Left kidney (tissue), 1 donor: ENCODE measurements at regions not wholly inside any gene's neighbourhood (a gene's known extent, or its start where the extent isn't known, plus 50 kb on each side); places are given as distances from the start of the nearest gene placed in this dataset.

Experiments
- DNase-seq: peaks from one replicate; pipeline ENCODE4 v3.0.0-alpha.2; 2013

GRCh38 chr2:117071556-117072102 is 742.9 kb upstream of the DDX18 start:
- no peak for DNase-seq

GRCh38 chr2:117074756-117075155 is 739.7 kb upstream of the DDX18 start:
- no peak for DNase-seq

GRCh38 chr2:117085256-117085655 is 729.2 kb upstream of the DDX18 start:
- DNase-seq = no peak

GRCh38 chr2:117085737-117086136 is 728.8 kb upstream of the DDX18 start:
- DNase-seq = no peak

GRCh38 chr2:117086174-117086942 is 728.1 kb upstream of the DDX18 start:
- DNase-seq = no peak

- DNase-seq = no peak
These were observed 727.6 kb upstream of the DDX18 start for GRCh38 chr2:117086943-117087250.

- no peak for DNase-seq
These were observed 726.8 kb upstream of the DDX18 start for GRCh38 chr2:117087535-117088291.

- DNase-seq = no peak
These were observed 723.3 kb upstream of the DDX18 start for GRCh38 chr2:117091041-117091837.

GRCh38 chr2:117101613-117102012 is 712.9 kb upstream of the DDX18 start:
- no peak for DNase-seq

GRCh38 chr2:117108741-117109267 is 705.7 kb upstream of the DDX18 start:
- DNase-seq = no peak

GRCh38 chr2:117118994-117119393 is 695.5 kb upstream of the DDX18 start:
- DNase-seq = no peak

- no peak for DNase-seq
These were observed 691.1 kb upstream of the DDX18 start for GRCh38 chr2:117123362-117123761.

- DNase-seq = no peak
These were observed 687.8 kb upstream of the DDX18 start for GRCh38 chr2:117126656-117127055.

GRCh38 chr2:117127680-117128079 is 686.8 kb upstream of the DDX18 start:
- DNase-seq = peak; percentile 18

- no peak for DNase-seq
These were observed 686.0 kb upstream of the DDX18 start for GRCh38 chr2:117128461-117128860.

GRCh38 chr2:117137371-117137770 is 677.1 kb upstream of the DDX18 start:
- no peak for DNase-seq

- no peak for DNase-seq
These were observed 645.3 kb upstream of the DDX18 start for GRCh38 chr2:117169036-117169765.

GRCh38 chr2:117170897-117171296 is 643.6 kb upstream of the DDX18 start:
- DNase-seq = no peak

- DNase-seq = no peak
These were observed 635.1 kb upstream of the DDX18 start for GRCh38 chr2:117179405-117179804.

- DNase-seq = no peak
These were observed 623.5 kb upstream of the DDX18 start for GRCh38 chr2:117190856-117191559.

- no peak for DNase-seq
These were observed 619.1 kb upstream of the DDX18 start for GRCh38 chr2:117195381-117195780.
